Astrocyte (in vitro differentiated cells and primary cell): ENCODE measurements at regions not wholly inside any gene's neighbourhood (a gene's known extent, or its start where the extent isn't known, plus 50 kb on each side); places are given as distances from the start of the nearest gene placed in this dataset.
"Not testable (repeated sequence)": the region's sequence is repeated elsewhere in the genome, so short reads cannot be mapped to it uniquely, and the experiment has no call there.

Source experiments
- DNase-seq: peaks from one replicate; pipeline ENCODE4 v3.0.0-alpha.2; 2010; ENCODE audit warnings: low read depth
- FAIRE-seq: peaks from 2 replicates; lab custom pipeline; 2011; peaks lifted over from hg19 to GRCh38; lab: Jason Lieb, UNC
- H2AFZ ChIP-seq: 2 replicates; pipeline ENCODE4 v1.6.0; 2012; ENCODE audit warnings: low read depth, low read length, inconsistent platforms
- H3K27ac ChIP-seq: 2 replicates; pipeline ENCODE4 v1.5.1; 2011; ENCODE audit warnings: low read depth, low read length, inconsistent platforms
- H3K27me3 ChIP-seq: 2 replicates; pipeline ENCODE4 v1.6.0; 2011; ENCODE audit warnings: low read length, inconsistent platforms; ENCODE audit not compliant: insufficient read depth
- H3K36me3 ChIP-seq: 2 replicates; pipeline ENCODE4 v1.5.1; 2011; ENCODE audit warnings: low read length, inconsistent platforms; ENCODE audit not compliant: insufficient read depth
- H3K4me1 ChIP-seq: 2 replicates; pipeline ENCODE4 v1.5.1; 2011; ENCODE audit warnings: low read length, inconsistent platforms; ENCODE audit not compliant: insufficient read depth
- H3K4me2 ChIP-seq: 2 replicates; pipeline ENCODE4 v1.6.0; 2012; ENCODE audit warnings: low read length, inconsistent platforms
- H3K4me3 ChIP-seq: 2 replicates; pipeline ENCODE4 v1.5.1; 2011; ENCODE audit warnings: low read depth, mild to moderate bottlenecking, low read length, inconsistent platforms; ENCODE audit not compliant: insufficient read depth
- H3K79me2 ChIP-seq: 2 replicates; pipeline ENCODE4 v1.6.0; 2012; ENCODE audit warnings: mild to moderate bottlenecking, low read length, inconsistent platforms; ENCODE audit not compliant: insufficient read depth
- H3K9ac ChIP-seq: 2 replicates; pipeline ENCODE4 v1.6.0; 2012; ENCODE audit warnings: mild to moderate bottlenecking, low read length, inconsistent platforms
- H3K9me3 ChIP-seq: 2 replicates; pipeline ENCODE4 v1.5.1; 2012; ENCODE audit warnings: low read depth, mild to moderate bottlenecking, low read length, inconsistent platforms; ENCODE audit not compliant: insufficient read depth
- H4K20me1 ChIP-seq: 2 replicates; pipeline ENCODE4 v1.6.0; 2012; ENCODE audit warnings: low read length, inconsistent platforms; ENCODE audit not compliant: insufficient read depth
- H3K27ac Mint-ChIP-seq: one replicate; pipeline ENCODE4 v1.8.0; 2021; ENCODE audit warnings: mild to moderate bottlenecking, mixed read lengths; ENCODE audit not compliant: unreplicated experiment
- H3K27me3 Mint-ChIP-seq: one replicate; pipeline ENCODE4 v1.8.0; 2021; ENCODE audit warnings: low read depth, mixed read lengths; ENCODE audit not compliant: unreplicated experiment
- H3K36me3 Mint-ChIP-seq: one replicate; pipeline ENCODE4 v1.8.0; 2021; ENCODE audit warnings: low read depth, mixed read lengths; ENCODE audit not compliant: unreplicated experiment
- H3K4me1 Mint-ChIP-seq: one replicate; pipeline ENCODE4 v1.8.0; 2021; ENCODE audit warnings: low read depth, mixed read lengths; ENCODE audit not compliant: unreplicated experiment
- H3K4me3 Mint-ChIP-seq: one replicate; pipeline ENCODE4 v1.8.0; 2021; ENCODE audit warnings: mild to moderate bottlenecking, moderate library complexity, mixed read lengths; ENCODE audit not compliant: unreplicated experiment
- H3K9me3 Mint-ChIP-seq: one replicate; pipeline ENCODE4 v1.8.0; 2021; ENCODE audit warnings: mild to moderate bottlenecking, mixed read lengths; ENCODE audit not compliant: unreplicated experiment
- EZH2 ChIP-seq: IDR thresholded peaks from 2 replicates; pipeline ENCODE4 v1.6.1; 2012; ENCODE audit warnings: mild to moderate bottlenecking, low read length, inconsistent platforms; ENCODE audit not compliant: insufficient read depth
- TF ChIP-seq, protein P1 (sequence below): IDR thresholded peaks from 2 replicates; pipeline ENCODE4 v1.5.1; 2011; ENCODE audit warnings: low read depth, mild to moderate bottlenecking, inconsistent platforms, low read length, moderate library complexity; ENCODE audit not compliant: insufficient read depth

DNA sequence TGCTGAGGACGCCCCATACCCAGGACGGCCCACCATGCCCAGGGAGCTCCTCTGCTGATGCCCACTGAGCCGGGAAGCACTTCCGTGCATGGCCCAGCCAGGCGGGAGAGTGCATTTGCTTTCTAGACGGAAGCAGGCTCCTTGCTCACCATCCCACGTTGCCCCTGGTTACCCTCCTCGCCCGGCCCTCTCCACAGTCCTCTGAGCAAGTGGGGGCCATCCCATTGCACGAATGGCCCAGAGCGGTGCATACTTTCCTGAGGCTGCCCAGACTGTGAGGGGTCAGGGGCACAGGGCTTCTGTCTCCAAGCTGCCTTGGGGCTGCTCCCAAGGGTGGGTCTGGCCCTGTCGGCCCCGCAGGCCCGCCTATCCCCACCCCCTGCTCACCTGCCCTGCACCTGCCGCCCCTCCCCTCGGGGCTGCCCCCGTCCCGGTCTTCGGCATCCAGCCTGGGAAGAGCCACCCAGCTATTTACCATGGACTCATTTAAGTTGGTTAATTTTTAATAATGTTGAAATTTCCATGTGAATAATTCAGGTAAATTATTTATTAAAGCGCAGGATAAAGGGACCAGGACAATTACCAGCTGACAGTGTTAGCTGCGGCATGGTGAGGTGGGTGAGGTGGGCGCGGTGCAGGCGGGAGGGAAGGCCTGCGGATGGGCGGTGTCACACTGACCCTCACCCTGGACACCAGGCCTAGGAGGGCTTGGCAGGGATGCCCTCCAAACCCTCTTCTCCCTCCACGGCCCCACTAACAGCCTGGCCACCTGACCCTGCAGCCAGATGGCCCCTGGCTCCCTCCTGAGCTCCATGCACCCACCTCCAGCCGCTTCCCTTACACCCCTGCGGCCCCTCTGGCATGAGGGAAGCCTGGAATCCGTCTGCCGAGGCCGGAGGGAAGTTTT, 104.4 kb downstream of the MICALL2 start:
- TF ChIP-seq, protein P1, sequence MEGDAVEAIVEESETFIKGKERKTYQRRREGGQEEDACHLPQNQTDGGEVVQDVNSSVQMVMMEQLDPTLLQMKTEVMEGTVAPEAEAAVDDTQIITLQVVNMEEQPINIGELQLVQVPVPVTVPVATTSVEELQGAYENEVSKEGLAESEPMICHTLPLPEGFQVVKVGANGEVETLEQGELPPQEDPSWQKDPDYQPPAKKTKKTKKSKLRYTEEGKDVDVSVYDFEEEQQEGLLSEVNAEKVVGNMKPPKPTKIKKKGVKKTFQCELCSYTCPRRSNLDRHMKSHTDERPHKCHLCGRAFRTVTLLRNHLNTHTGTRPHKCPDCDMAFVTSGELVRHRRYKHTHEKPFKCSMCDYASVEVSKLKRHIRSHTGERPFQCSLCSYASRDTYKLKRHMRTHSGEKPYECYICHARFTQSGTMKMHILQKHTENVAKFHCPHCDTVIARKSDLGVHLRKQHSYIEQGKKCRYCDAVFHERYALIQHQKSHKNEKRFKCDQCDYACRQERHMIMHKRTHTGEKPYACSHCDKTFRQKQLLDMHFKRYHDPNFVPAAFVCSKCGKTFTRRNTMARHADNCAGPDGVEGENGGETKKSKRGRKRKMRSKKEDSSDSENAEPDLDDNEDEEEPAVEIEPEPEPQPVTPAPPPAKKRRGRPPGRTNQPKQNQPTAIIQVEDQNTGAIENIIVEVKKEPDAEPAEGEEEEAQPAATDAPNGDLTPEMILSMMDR, result no peak
- TF ChIP-seq EZH2, result no peak
- no peak overlapping the region for H3K27ac ChIP-seq
- no peaks in the 10 kb centered on the region for H3K36me3 ChIP-seq
- FAIRE-seq (no peak), DNase-seq (no peak)
- no peak overlapping the region for H2AFZ ChIP-seq
- Mint-ChIP-seq H3K4me3 (no peak overlapping the region), H3K9me3 (no peaks in the 10 kb centered on the region), H3K27me3 (peaks cover 31% of the 10 kb centered on the region), H3K27ac (no peak overlapping the region), H3K36me3 (no peaks in the 10 kb centered on the region), H3K4me1 (no peaks in the 10 kb centered on the region)
- no peaks in the 10 kb centered on the region for H4K20me1 ChIP-seq
- no peak overlapping the region for H3K4me2 ChIP-seq
- no peak overlapping the region for H3K4me3 ChIP-seq
- peaks cover 8% of the 10 kb centered on the region for H3K27me3 ChIP-seq
- H3K4me1 ChIP-seq, result no peaks in the 10 kb centered on the region
- H3K9ac ChIP-seq, result no peak overlapping the region
- no peaks in the 10 kb centered on the region for H3K79me2 ChIP-seq
- no peaks in the 10 kb centered on the region for H3K9me3 ChIP-seq

DNA sequence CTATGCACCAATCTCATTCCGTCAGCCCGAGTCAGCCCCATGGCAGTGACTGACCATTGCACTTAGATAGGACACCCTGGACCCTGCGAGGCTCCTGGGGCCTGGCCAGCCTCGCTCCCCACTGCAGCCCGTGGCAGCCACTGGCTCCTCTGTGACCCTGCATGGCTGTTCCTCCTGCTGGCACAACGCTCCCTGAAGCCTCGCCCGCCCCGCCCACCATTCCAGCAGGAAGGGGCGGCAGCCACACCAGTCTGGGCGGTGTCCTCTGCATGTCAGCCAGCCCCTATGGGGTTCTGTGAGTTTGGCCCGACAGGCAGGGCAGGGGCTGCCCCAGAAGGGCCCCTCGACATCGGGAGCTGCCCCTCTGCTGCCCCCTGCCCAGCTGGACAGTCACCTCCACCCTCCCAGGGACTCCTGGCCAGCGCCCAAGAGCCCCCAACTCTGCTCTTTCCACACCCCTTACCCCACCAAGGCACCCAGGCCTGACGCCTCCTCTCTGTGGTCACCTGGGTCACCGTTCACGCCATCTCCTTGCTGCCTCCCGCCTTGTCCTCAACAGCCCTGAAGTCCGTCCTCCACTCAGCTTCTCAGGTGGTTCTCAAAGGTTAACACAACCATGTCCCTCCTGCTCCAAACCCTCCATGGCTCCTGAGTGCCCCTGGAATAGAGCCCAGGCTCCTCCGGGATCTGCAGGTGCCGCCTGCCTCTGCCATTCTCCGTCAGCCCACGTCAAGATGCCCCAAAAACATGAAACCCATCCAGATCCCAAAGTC, 103.5 kb downstream of the MICALL2 start:
- Mint-ChIP-seq H3K27me3 (peaks cover 33% of the 10 kb centered on the region), H3K4me3 (peak overlapping the region; percentile 23), H3K9me3 (no peaks in the 10 kb centered on the region), H3K27ac (no peak overlapping the region), H3K4me1 (no peaks in the 10 kb centered on the region), H3K36me3 (no peaks in the 10 kb centered on the region)
- Histone ChIP-seq H3K4me1 (no peaks in the 10 kb centered on the region), H2AFZ (no peak overlapping the region), H3K9me3 (no peaks in the 10 kb centered on the region), H3K36me3 (no peaks in the 10 kb centered on the region), H3K27me3 (peaks cover 5% of the 10 kb centered on the region), H3K79me2 (no peaks in the 10 kb centered on the region), H3K27ac (no peak overlapping the region), H3K9ac (no peak overlapping the region), H4K20me1 (no peaks in the 10 kb centered on the region), H3K4me3 (no peak overlapping the region), H3K4me2 (no peak overlapping the region)
- FAIRE-seq (no peak), DNase-seq (no peak)
- TF ChIP-seq, protein P1, result no peak
- TF ChIP-seq EZH2, result no peak

DNA sequence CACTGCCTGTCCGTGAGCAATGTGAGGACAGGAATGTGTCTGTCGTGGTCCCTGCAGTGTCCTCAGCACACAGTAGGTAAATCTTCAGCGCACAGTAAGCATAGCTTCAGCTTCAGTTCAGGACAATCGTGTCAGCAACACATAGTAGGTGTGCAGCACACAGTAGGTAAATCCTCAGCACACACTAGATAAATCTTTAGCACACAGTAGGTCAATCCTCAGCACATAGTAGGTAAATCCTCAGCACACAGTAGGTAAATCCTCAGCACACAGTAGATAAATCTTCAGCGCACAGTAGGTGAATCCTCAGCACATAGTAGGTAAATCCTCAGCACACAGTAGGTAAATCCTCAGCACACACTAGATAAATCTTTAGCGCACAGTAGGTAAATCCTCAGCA, 102.4 kb downstream of the MICALL2 start:
- not testable (repeated sequence) for FAIRE-seq, H3K27ac Mint-ChIP-seq, H3K4me3 Mint-ChIP-seq, H3K4me1 ChIP-seq, H3K27me3 ChIP-seq, H3K79me2 ChIP-seq, H4K20me1 ChIP-seq, H3K27ac ChIP-seq, DNase-seq, H3K36me3 Mint-ChIP-seq, H3K9me3 ChIP-seq, H3K4me1 Mint-ChIP-seq, H3K4me2 ChIP-seq, H3K9me3 Mint-ChIP-seq, H2AFZ ChIP-seq, H3K9ac ChIP-seq, H3K4me3 ChIP-seq, H3K36me3 ChIP-seq
- H3K27me3 Mint-ChIP-seq, result peaks cover 28% of the 10 kb centered on the region

DNA sequence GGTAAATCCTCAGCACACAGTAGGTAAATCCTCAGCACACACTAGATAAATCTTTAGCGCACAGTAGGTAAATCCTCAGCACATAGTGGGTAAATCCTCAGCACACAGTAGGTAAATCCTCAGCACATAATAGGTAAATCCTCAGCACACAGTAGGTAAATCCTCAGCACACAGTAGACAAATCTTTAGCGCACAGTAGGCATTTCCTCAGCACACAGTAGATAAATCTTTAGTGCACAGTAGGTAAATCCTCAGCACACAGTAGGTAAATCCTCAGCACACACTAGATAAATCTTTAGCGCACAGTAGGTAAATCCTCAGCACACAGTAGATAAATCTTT, 102.0 kb downstream of the MICALL2 start:
- H3K27ac Mint-ChIP-seq, H3K36me3 ChIP-seq, H3K27me3 ChIP-seq, H3K9me3 ChIP-seq, H3K36me3 Mint-ChIP-seq, H2AFZ ChIP-seq, H3K4me2 ChIP-seq, H3K27ac ChIP-seq, H4K20me1 ChIP-seq, H3K4me1 ChIP-seq, H3K9ac ChIP-seq, FAIRE-seq, H3K4me3 ChIP-seq, H3K4me1 Mint-ChIP-seq, DNase-seq, H3K9me3 Mint-ChIP-seq, H3K79me2 ChIP-seq, H3K4me3 Mint-ChIP-seq: not testable (repeated sequence)
- H3K27me3 Mint-ChIP-seq, result peaks cover 28% of the 10 kb centered on the region
